MCF 10A (cell line): ENCODE measurements at regions not wholly inside any gene's neighbourhood (a gene's known extent, or its start where the extent isn't known, plus 50 kb on each side); places are given as distances from the start of the nearest gene placed in this dataset.

Experiments
- BruUV-seq: library from RNA; stranded (reverse); fragments of 400-500 nt; replicated peaks from 2 replicates; lab custom pipeline; 2021; lab: Mats Ljungman, UMichigan
- CTCF ChIA-PET: fragments of 300-600 bp; sonication (Branson Sonifier 250); formaldehyde crosslinking; extraction: SDS; loops from one replicate; lab custom pipeline; 2021; ENCODE audit warnings: antibody characterized with exemption, inconsistent platforms; lab: Yijun Ruan, JAX
- POLR2A ChIA-PET: fragments of 300-600, 350-650 bp; sonication (Branson Sonifier 250); formaldehyde crosslinking; extraction: SDS; loops from one replicate; lab custom pipeline; 2020; ENCODE audit warnings: antibody characterized with exemption, inconsistent platforms; lab: Yijun Ruan, JAX
- DNase-seq: peaks from one replicate; pipeline ENCODE4 v3.0.0-alpha.2; 2018; ENCODE audit not compliant: unreplicated experiment
- H3K27ac Mint-ChIP-seq: one replicate; pipeline ENCODE4 v1.8.0; 2022; ENCODE audit warnings: mild to moderate bottlenecking, low read depth, mixed read lengths; ENCODE audit not compliant: unreplicated experiment
- H3K27me3 Mint-ChIP-seq: one replicate; pipeline ENCODE4 v1.8.0; 2022; ENCODE audit warnings: mixed read lengths; ENCODE audit not compliant: insufficient read depth, unreplicated experiment
- H3K36me3 Mint-ChIP-seq: one replicate; pipeline ENCODE4 v1.8.0; 2022; ENCODE audit warnings: mild to moderate bottlenecking, moderate library complexity, mixed read lengths; ENCODE audit not compliant: insufficient read depth, unreplicated experiment
- H3K4me1 Mint-ChIP-seq: one replicate; pipeline ENCODE4 v1.8.0; 2022; ENCODE audit warnings: mixed read lengths; ENCODE audit not compliant: insufficient read depth, unreplicated experiment
- H3K4me3 Mint-ChIP-seq: one replicate; pipeline ENCODE4 v1.8.0; 2022; ENCODE audit warnings: mild to moderate bottlenecking, moderate library complexity, mixed read lengths; ENCODE audit not compliant: unreplicated experiment
- H3K9me3 Mint-ChIP-seq: one replicate; pipeline ENCODE4 v1.8.0; 2022; ENCODE audit warnings: mixed read lengths; ENCODE audit not compliant: unreplicated experiment
- CTCF ChIP-seq: fragments of 200-600 bp; IDR thresholded peaks from one replicate; pipeline ENCODE4 v1.8.0; 2022; ENCODE audit warnings: antibody characterized with exemption, mild to moderate bottlenecking; ENCODE audit not compliant: unreplicated experiment
- intact Hi-C: fragments of 100-400 bp; cut with micrococcal nuclease; formaldehyde crosslinking; loops from 2 replicates; pipeline ENCODE4 v1.14.1; 2022

DNA sequence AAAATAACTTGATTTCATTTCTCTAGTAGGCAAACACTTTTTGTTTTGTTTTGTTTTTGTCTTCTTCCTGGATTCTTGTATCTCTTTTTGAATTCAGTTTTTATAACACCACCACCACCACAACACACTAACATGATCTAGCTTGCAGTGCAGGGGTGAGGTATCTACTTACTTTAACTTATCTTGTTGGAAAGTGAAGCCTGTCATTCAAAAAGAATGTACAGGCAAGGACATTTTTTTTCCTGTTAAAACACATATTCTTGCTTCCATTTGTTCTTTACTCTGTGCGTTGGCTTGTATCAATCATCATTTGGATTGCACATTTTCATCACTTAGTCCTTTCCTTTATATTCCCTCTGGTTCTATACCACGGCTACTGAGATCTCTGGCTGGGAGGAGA lies 824.2 kb downstream of the PLCL1 start:
- Mint-ChIP-seq H3K36me3 (no peaks in the 10 kb centered on the region), H3K27me3 (peaks cover 77% of the 10 kb centered on the region), H3K4me3 (no peak overlapping the region), H3K4me1 (no peaks in the 10 kb centered on the region), H3K27ac (no peak overlapping the region), H3K9me3 (no peaks in the 10 kb centered on the region)
- no peak for TF ChIP-seq CTCF
- POLR2A ChIA-PET, result no interaction called here
- DNase-seq, result no peak
- no TSS peak for BruUV-seq
- CTCF ChIA-PET, result no interaction called here
- intact Hi-C loops, result no loop called here

DNA sequence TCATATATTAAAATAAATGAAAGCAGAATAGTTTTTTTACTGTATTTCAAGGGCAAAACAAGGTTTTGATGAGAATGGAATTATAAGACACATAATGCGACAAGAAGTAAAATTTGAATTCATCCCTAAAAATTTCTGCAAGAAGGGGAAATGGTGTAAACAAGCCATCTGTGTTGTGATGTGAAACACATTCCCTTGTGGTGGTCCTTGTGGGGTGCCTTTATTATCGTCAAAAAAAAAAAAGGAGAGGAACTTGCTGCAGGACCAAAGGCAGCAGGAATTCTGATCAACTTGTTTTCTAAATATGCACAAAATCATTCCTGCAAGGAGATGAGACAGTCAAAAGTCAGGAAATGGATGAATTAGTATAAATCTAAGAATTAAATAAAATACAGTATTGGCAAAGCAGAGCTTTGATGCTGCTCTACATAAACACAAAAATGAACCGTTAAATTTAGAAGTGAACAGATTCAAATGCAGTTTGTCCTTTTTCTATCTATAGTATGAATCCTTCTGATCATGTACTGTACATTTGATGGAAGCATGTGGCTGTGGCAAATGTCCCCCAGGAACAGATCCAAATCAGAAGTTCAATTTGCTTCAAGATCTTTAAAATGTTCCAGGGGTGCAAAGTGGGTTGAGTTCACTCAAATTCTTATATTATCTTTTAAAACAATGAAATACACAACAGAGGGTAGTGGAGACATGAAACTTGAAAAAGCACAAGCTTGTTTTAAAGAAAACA lies 818.8 kb downstream of the PLCL1 start:
- Mint-ChIP-seq H3K9me3 (no peaks in the 10 kb centered on the region), H3K27ac (no peak overlapping the region), H3K36me3 (no peaks in the 10 kb centered on the region), H3K4me3 (no peak overlapping the region), H3K4me1 (no peaks in the 10 kb centered on the region), H3K27me3 (peaks cover 64% of the 10 kb centered on the region)
- no TSS peak for BruUV-seq
- intact Hi-C loops, result no loop called here
- CTCF ChIA-PET, result no interaction called here
- no peak for TF ChIP-seq CTCF
- POLR2A ChIA-PET, result no interaction called here
- no peak for DNase-seq

DNA sequence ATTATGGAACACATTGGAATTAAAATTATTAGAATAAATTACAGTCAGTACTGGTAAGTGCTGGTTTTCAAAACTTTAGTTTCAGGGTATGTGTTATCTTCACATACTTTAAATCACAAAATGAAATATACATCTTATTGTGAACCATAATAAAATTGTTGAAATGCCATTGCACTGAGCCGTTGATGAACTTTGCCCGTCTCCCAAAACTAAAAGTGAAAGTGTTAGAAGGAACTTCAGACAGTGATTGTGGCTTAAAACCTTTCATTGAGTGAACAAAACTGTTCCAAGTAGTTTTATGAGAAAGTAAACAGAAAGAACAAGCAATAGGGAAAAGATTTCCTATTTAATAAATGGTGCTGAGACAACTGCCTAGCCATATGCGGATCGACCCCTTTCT lies 811.6 kb downstream of the PLCL1 start:
- DNase-seq, result no peak
- no peak for TF ChIP-seq CTCF
- POLR2A ChIA-PET, result no interaction called here
- H3K9me3 Mint-ChIP-seq, result no peaks in the 10 kb centered on the region
- H3K4me1 Mint-ChIP-seq, result no peaks in the 10 kb centered on the region
- H3K36me3 Mint-ChIP-seq, result no peaks in the 10 kb centered on the region
- no TSS peak for BruUV-seq
- CTCF ChIA-PET, result no interaction called here
- intact Hi-C loops, result no loop called here
- H3K4me3 Mint-ChIP-seq, result no peak overlapping the region
- H3K27me3 Mint-ChIP-seq, result peaks cover 77% of the 10 kb centered on the region
- H3K27ac Mint-ChIP-seq, result no peak overlapping the region

- H3K4me1 Mint-ChIP-seq, result no peaks in the 10 kb centered on the region
- POLR2A ChIA-PET, result no interaction called here
- no peak overlapping the region for H3K27ac Mint-ChIP-seq
- TF ChIP-seq CTCF, result no peak
- H3K4me3 Mint-ChIP-seq, result no peak overlapping the region
- peaks cover 69% of the 10 kb centered on the region for H3K27me3 Mint-ChIP-seq
- intact Hi-C loops, result no loop called here
- BruUV-seq, result no TSS peak
- no peaks in the 10 kb centered on the region for H3K36me3 Mint-ChIP-seq
- CTCF ChIA-PET, result no interaction called here
- no peak for DNase-seq
- H3K9me3 Mint-ChIP-seq, result no peaks in the 10 kb centered on the region
These were observed 806.8 kb downstream of the PLCL1 start for GRCh38 chr2:198611201-198611600.
